ENCODE measurements at regions not wholly inside any gene's neighbourhood (a gene's known extent, or its start where the extent isn't known, plus 50 kb on each side); places are given as distances from the start of the nearest gene placed in this dataset.

DNA sequence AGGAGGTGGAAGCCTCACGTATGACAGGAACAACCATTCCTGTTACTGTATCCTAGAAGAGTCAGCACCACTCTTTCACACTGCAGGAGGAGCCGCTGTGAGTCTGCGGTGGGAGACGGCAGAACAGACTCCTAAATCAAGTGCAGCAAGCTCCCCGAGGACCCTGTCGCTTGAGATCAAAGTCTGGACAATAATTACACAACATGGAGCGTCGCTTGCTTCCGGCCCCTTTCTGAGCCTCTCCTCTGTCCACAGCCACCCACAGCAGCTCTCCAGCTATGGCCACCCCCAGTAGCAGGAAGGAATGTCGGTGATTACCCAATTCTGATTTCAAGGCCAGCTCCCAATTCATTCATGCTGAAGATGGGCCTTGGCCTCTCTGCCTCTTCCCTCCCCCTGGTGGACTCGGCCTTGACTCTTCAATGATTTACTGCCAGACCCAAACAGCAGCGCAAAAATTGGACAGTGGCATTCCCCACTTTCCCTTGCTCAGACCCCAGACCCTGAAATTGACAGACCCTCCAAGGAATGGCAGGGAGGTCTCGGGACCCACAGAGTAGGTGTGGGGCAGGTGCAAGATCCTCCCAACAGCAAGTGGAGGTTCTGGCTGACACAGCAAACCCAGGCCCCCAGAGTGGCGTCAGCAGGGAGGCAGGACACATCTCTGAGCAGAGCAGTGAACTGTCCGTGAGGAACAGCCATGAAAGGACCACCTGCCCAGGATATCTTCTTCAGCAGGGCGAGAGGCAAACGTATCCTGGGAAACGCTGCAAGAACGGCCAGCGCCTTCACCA lies 272.7 kb upstream of the DIO3 start:
- TF ChIP-seq CTCF (IDR thresholded peaks at IDR 0.05): no peak
- no peak for TF ChIP-seq POLR2AphosphoS5 (IDR thresholded peaks at IDR 0.05; ENCODE audit: low read depth, low read length)

Measured in Panc1 (cell line).